ENCODE measurements at regions not wholly inside any gene's neighbourhood (a gene's known extent, or its start where the extent isn't known, plus 50 kb on each side); places are given as distances from the start of the nearest gene placed in this dataset.

DNA sequence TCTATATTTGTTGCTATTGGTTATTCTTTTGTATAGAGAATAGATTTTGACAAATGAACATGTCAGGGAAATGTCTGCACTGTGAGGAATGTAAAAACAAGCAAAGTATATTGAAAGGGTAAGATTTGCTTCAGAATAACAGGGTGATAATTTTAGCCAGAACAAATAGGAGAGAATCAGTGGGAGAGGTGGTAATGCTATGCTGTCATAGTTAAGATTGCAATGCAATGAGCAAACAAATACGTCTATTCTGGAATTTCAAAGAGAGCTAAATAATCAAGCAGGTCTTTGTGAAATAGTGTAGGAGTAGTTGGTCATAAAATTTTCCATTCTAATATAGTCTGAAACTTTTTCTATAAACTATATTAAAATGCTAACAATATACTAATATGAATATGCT lies 1478.4 kb downstream of the TECRL start:
- no peak for DNase-seq (ENCODE audit: low read depth)
- in situ Hi-C loops (cut with HindIII; ENCODE audit: low sequenced_read_pairs) = no loop called here
- TF ChIP-seq, protein P1, sequence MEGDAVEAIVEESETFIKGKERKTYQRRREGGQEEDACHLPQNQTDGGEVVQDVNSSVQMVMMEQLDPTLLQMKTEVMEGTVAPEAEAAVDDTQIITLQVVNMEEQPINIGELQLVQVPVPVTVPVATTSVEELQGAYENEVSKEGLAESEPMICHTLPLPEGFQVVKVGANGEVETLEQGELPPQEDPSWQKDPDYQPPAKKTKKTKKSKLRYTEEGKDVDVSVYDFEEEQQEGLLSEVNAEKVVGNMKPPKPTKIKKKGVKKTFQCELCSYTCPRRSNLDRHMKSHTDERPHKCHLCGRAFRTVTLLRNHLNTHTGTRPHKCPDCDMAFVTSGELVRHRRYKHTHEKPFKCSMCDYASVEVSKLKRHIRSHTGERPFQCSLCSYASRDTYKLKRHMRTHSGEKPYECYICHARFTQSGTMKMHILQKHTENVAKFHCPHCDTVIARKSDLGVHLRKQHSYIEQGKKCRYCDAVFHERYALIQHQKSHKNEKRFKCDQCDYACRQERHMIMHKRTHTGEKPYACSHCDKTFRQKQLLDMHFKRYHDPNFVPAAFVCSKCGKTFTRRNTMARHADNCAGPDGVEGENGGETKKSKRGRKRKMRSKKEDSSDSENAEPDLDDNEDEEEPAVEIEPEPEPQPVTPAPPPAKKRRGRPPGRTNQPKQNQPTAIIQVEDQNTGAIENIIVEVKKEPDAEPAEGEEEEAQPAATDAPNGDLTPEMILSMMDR (IDR thresholded peaks at IDR 0.05; ENCODE audit: low read depth, low read length, missing control alignments) = no peak
- no peak overlapping the region for H3K4me3 ChIP-seq (ENCODE audit: low read depth, low read length)

- in situ Hi-C loops (cut with HindIII; ENCODE audit: low sequenced_read_pairs) = no loop called here
- H3K4me3 ChIP-seq (ENCODE audit: low read depth, low read length) = no peak overlapping the region
- no peak for DNase-seq (ENCODE audit: low read depth)
- TF ChIP-seq, protein P1 (IDR thresholded peaks at IDR 0.05; ENCODE audit: low read depth, low read length, missing control alignments) = no peak
These were observed 1480.8 kb downstream of the TECRL start for GRCh38 chr4:62928483-62928882.

DNA sequence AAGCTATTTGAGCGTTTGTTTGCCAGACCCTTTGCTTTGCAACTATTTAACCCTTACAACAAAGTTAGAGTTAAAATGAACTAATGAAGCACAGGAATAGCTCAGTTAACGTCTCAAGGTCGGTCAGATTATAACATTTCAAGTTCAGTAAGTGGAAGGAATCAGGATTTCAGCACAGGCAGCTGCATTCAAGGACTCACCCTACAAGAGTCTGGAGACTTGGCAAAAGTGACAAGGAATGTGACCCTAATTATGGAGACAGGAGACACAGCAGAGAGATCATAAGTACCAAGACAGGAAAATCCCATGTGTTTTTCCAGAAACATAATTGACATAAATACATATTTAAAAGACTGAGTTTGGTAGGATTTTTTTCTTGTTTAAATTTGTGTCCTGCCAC lies 1481.7 kb downstream of the TECRL start:
- no peak for DNase-seq (ENCODE audit: low read depth)
- no peak overlapping the region for H3K4me3 ChIP-seq (ENCODE audit: low read depth, low read length)
- in situ Hi-C loops (cut with HindIII; ENCODE audit: low sequenced_read_pairs) = no loop called here
- TF ChIP-seq, protein P1 (IDR thresholded peaks at IDR 0.05; ENCODE audit: low read depth, low read length, missing control alignments) = no peak

DNA sequence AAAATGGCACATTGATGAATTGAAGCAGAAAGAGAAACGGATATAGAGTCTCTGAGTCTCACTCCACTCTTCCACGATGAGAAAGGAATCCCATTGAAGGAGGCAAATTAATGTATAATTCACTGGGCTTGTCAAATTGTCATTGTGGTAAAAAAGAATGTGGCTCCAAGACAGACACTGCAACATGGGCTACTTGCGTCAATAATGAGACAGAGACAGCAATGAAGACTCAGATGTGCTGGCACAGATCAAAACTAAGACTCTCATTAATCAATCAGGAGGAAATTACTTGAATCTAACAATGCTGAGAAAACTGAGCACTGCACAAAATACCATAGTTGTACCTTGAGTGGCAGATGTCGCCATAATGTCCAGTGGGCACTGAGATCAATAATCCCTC lies 1485.5 kb downstream of the TECRL start:
- TF ChIP-seq, protein P1 (IDR thresholded peaks at IDR 0.05; ENCODE audit: low read depth, low read length, missing control alignments) = no peak
- in situ Hi-C loops (cut with HindIII; ENCODE audit: low sequenced_read_pairs) = no loop called here
- DNase-seq (ENCODE audit: low read depth) = no peak
- no peak overlapping the region for H3K4me3 ChIP-seq (ENCODE audit: low read depth, low read length)

DNA sequence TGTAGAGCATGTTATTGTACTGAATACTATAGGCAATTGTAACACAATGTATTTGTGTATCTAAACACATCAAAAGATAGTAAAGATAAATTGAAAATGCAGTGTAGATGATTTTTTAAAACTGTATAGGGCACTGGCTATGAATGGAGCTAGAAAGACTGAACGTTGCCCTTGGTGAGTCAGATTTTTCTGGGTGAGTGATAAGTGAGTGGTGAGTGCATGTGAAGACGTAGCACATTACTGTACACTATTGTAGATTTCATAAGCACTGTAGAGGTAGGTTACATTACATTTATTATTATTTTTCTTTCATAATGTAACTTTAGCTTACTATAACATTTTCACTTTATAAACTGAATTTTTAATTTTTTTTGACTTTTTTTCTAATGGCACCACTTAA lies 1491.6 kb downstream of the TECRL start:
- TF ChIP-seq, protein P1 (IDR thresholded peaks at IDR 0.05; ENCODE audit: low read depth, low read length, missing control alignments) = no peak
- DNase-seq (ENCODE audit: low read depth) = no peak
- H3K4me3 ChIP-seq (ENCODE audit: low read depth, low read length) = no peak overlapping the region
- in situ Hi-C loops (cut with HindIII; ENCODE audit: low sequenced_read_pairs) = no loop called here

GRCh38 chr4:62914758-62915157 lies 1494.5 kb downstream of the TECRL start:
- H3K4me3 ChIP-seq (ENCODE audit: low read depth, low read length) = no peak overlapping the region
- in situ Hi-C loops (cut with HindIII; ENCODE audit: low sequenced_read_pairs) = no loop called here
- DNase-seq (ENCODE audit: low read depth) = no peak
- TF ChIP-seq, protein P1 (IDR thresholded peaks at IDR 0.05; ENCODE audit: low read depth, low read length, missing control alignments) = no peak

GRCh38 chr4:62913065-62913464 lies 1496.2 kb downstream of the TECRL start:
- in situ Hi-C loops (cut with HindIII; ENCODE audit: low sequenced_read_pairs) = no loop called here
- no peak overlapping the region for H3K4me3 ChIP-seq (ENCODE audit: low read depth, low read length)
- TF ChIP-seq, protein P1 (IDR thresholded peaks at IDR 0.05; ENCODE audit: low read depth, low read length, missing control alignments) = no peak
- no peak for DNase-seq (ENCODE audit: low read depth)
